22Rv1 (cell line): ENCODE measurements at regions not wholly inside any gene's neighbourhood (a gene's known extent, or its start where the extent isn't known, plus 50 kb on each side); places are given as distances from the start of the nearest gene placed in this dataset.

Source experiments
- ZFX ChIP-seq: fragments of 450-650 bp; IDR thresholded peaks from 2 replicates; pipeline ENCODE4 v1.6.1; 2017; ENCODE audit warnings: antibody characterized with exemption, borderline replicate concordance
- TF ChIP-seq, protein P1 (sequence below): fragments of 450-650 bp; IDR thresholded peaks from 2 replicates; pipeline ENCODE4 v1.5.1; 2017; ENCODE audit warnings: mild to moderate bottlenecking

DNA sequence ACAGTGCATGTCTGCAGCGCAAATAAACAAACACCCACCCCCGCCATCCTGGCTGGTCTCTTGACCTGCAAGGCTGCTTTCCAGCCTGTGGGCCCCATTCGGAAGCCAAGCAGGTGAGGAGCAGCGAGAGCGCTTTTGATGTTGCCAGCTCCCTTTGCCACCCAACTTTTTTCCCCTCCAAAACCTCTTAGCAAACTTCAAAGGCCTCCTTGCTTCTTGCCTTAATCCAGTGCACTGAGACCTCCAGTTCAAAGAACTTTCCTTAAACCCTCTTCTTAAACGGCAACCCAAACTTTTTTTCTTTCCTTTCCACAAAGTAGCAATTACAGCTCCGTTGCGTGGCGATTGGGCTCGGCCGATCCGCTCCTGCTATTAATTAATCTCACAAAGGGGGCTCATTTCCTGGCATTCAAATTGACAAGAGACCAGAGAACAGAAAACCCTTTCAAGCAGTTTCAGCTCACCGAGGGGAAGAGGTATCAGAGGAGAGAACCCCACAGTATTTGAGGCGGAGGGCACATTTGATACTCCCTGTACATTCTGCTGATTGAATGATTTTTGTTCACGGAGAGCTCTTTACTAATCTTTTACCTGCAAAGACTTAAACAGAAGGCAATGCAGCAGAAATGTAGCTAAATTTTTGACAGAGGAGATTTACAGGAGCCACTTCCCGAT lies 531.4 kb downstream of the TMEM182 start:
- TF ChIP-seq, protein P1, sequence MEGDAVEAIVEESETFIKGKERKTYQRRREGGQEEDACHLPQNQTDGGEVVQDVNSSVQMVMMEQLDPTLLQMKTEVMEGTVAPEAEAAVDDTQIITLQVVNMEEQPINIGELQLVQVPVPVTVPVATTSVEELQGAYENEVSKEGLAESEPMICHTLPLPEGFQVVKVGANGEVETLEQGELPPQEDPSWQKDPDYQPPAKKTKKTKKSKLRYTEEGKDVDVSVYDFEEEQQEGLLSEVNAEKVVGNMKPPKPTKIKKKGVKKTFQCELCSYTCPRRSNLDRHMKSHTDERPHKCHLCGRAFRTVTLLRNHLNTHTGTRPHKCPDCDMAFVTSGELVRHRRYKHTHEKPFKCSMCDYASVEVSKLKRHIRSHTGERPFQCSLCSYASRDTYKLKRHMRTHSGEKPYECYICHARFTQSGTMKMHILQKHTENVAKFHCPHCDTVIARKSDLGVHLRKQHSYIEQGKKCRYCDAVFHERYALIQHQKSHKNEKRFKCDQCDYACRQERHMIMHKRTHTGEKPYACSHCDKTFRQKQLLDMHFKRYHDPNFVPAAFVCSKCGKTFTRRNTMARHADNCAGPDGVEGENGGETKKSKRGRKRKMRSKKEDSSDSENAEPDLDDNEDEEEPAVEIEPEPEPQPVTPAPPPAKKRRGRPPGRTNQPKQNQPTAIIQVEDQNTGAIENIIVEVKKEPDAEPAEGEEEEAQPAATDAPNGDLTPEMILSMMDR, result no peak
- TF ChIP-seq ZFX, result no peak
